DOHH2 (cell line): ENCODE measurements at regions not wholly inside any gene's neighbourhood (a gene's known extent, or its start where the extent isn't known, plus 50 kb on each side); places are given as distances from the start of the nearest gene placed in this dataset.

Experiments
- H3F3A ChIP-seq: fragments of 200-600 bp; sonication (generic), shearing (Covaris generic); 2 replicates; pipeline ENCODE4 v1.6.0; 2016; ENCODE audit warnings: antibody characterized with exemption, mild to moderate bottlenecking; ENCODE audit not compliant: control insufficient read depth, insufficient read depth
- H3K27ac ChIP-seq: fragments of 200-600 bp; sonication (generic); 2 replicates; pipeline ENCODE4 v1.5.1; 2014; ENCODE audit warnings: low read depth, mild to moderate bottlenecking, low read length, moderate library complexity
- H3K27me3 ChIP-seq: fragments of 200-600 bp; sonication (generic); 2 replicates; pipeline ENCODE4 v1.6.1; 2014; ENCODE audit warnings: mild to moderate bottlenecking, low read length, mixed read lengths; ENCODE audit not compliant: control insufficient read depth
- H3K36me3 ChIP-seq: fragments of 200-600 bp; sonication (generic); 2 replicates; pipeline ENCODE4 v1.6.1; 2014; ENCODE audit warnings: mild to moderate bottlenecking, low read length, moderate library complexity, mixed read lengths; ENCODE audit not compliant: control insufficient read depth
- H3K4me1 ChIP-seq: fragments of 200-600 bp; sonication (generic); 2 replicates; pipeline ENCODE4 v1.6.1; 2014; ENCODE audit warnings: mild to moderate bottlenecking, low read length, mixed read lengths; ENCODE audit not compliant: control insufficient read depth
- H3K4me2 ChIP-seq: fragments of 200-600 bp; sonication (generic); 2 replicates; pipeline ENCODE4 v1.6.0; 2014; ENCODE audit warnings: mild to moderate bottlenecking, low read length, moderate library complexity
- H3K4me3 ChIP-seq: fragments of 200-600 bp; sonication (generic); 2 replicates; pipeline ENCODE4 v1.5.1; 2014; ENCODE audit warnings: mild to moderate bottlenecking, low read length, mixed read lengths
- H3K79me2 ChIP-seq: fragments of 200-600 bp; sonication (generic); 2 replicates; pipeline ENCODE4 v1.6.1; 2014; ENCODE audit warnings: mild to moderate bottlenecking, low read length, mixed read lengths; ENCODE audit not compliant: control insufficient read depth
- H3K9me2 ChIP-seq: fragments of 200-600 bp; sonication (generic); replicated peaks from 2 replicates; pipeline ENCODE4 v1.6.1; 2014; ENCODE audit warnings: mild to moderate bottlenecking, low read length, mixed read lengths; ENCODE audit not compliant: control insufficient read depth
- H3K9me3 ChIP-seq: fragments of 200-600 bp; sonication (generic); 2 replicates; pipeline ENCODE4 v1.6.1; 2014; ENCODE audit warnings: antibody characterized with exemption, low read length, mixed read lengths; ENCODE audit not compliant: control insufficient read depth, insufficient read depth
- H4K20me1 ChIP-seq: fragments of 200-600 bp; sonication (generic); 2 replicates; pipeline ENCODE4 v1.6.0; 2014; ENCODE audit warnings: low read depth, mild to moderate bottlenecking, antibody characterized with exemption, low read length, moderate library complexity; ENCODE audit not compliant: control insufficient read depth, insufficient read depth
- EZH2phosphoT487 ChIP-seq: fragments of 200-600 bp; sonication (generic); IDR thresholded peaks from 2 replicates; pipeline ENCODE4 v1.6.1; 2017; ENCODE audit warnings: borderline replicate concordance, mild to moderate bottlenecking, antibody characterized with exemption, low read length, moderate library complexity, mixed read lengths
- TF ChIP-seq, protein P1 (sequence below): fragments of 200-600 bp; sonication (generic); IDR thresholded peaks from one replicate; pipeline ENCODE4 v1.5.1; 2014; ENCODE audit warnings: antibody characterized with exemption, mild to moderate bottlenecking, low read depth, low read length; ENCODE audit not compliant: poor library complexity, severe bottlenecking

DNA sequence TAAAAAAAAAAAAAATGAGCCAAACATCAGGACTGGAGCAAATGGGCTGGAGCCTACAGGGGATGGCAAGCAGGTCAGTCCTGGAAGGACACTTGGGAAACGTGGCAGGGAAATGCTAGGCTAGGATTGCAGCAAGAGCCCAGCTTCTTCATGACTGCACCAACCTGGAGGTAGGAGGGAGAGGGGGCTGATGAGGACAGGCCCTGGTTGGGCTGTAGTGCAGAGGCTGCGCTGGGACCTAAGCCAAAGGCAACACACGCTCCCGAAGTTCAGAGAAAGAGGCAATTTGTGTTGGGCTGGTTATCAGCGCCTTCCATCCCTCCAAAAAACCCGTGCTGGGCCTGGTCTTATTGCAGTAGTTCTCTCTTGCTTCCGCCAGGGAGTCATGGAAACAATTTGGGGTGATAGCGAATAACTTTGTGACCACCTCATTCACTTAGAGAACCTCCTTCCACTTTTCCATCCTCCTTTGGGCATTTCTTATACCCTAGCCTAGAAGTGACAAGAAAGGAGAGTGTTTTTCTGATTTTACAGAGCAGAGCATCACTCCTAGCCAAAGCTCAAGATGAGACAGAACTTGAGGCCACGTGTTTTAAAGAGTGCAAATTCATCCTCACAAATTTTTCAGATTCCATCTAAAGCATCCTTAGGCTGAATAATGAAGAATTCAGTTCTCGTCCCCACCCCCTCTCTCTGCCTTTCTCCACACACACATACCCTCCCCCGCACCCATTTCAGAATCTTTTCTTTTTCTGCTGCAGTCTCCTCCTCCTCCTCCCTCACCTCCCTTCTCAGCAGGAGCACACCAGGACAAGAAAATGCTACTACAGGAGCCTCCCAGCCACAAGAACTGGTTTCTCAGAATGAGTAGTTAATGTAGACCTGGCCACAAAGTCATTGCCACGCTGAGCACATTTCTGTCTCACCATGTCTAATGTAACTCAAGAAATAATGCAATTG lies 61.3 kb upstream of the CALM2 start:
- Histone ChIP-seq H3K4me2 (no peak overlapping the region), H3K9me2 (no peaks in the 10 kb centered on the region), H3K27me3 (peaks cover 49% of the 10 kb centered on the region), H3K4me3 (no peak overlapping the region), H3F3A (no peaks in the 10 kb centered on the region), H3K79me2 (no peaks in the 10 kb centered on the region), H3K36me3 (no peaks in the 10 kb centered on the region), H4K20me1 (no peaks in the 10 kb centered on the region), H3K9me3 (no peaks in the 10 kb centered on the region), H3K4me1 (no peaks in the 10 kb centered on the region), H3K27ac (no peak overlapping the region)
- TF ChIP-seq EZH2phosphoT487 = no peak
- TF ChIP-seq, protein P1, sequence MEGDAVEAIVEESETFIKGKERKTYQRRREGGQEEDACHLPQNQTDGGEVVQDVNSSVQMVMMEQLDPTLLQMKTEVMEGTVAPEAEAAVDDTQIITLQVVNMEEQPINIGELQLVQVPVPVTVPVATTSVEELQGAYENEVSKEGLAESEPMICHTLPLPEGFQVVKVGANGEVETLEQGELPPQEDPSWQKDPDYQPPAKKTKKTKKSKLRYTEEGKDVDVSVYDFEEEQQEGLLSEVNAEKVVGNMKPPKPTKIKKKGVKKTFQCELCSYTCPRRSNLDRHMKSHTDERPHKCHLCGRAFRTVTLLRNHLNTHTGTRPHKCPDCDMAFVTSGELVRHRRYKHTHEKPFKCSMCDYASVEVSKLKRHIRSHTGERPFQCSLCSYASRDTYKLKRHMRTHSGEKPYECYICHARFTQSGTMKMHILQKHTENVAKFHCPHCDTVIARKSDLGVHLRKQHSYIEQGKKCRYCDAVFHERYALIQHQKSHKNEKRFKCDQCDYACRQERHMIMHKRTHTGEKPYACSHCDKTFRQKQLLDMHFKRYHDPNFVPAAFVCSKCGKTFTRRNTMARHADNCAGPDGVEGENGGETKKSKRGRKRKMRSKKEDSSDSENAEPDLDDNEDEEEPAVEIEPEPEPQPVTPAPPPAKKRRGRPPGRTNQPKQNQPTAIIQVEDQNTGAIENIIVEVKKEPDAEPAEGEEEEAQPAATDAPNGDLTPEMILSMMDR = no peak

DNA sequence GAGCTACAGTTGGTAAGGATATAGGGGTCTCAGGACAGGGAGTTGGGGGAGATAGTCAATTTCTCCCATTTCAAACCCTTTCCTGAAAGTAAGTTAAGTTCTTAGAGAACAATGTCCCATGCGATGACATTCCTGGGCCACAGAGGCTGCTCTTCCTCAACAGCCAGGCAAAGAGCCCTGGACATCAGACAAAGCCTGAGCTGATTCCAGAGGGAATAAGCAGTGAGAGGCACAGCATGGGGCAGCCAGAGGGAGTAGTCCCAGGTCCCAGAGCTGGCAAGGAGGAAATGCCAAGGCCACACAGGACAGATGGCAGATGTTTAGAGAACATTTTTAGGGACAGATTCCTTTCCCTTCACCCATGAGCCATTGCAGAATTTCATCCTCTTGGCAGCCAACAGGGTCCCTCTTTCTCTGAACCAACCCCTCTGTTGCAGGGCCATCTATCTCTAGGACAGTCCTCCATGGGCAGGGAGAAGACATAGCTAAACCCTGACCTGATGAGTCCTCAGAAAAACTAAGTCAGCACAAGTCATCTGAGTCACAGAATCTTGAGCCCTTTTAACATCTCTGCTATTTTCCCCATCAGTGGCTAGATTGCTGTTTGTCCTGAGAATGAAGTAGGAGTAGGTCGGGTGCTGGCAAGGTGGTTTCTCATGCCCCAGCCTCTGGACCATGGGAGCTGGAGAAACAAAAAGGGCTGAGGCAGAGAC lies 60.3 kb upstream of the CALM2 start:
- Histone ChIP-seq H3K27me3 (peaks cover 49% of the 10 kb centered on the region), H3K4me2 (no peak overlapping the region), H3K4me3 (no peak overlapping the region), H3K36me3 (no peaks in the 10 kb centered on the region), H3K9me2 (no peaks in the 10 kb centered on the region), H3K9me3 (no peaks in the 10 kb centered on the region), H3K79me2 (no peaks in the 10 kb centered on the region), H3F3A (no peaks in the 10 kb centered on the region), H4K20me1 (no peaks in the 10 kb centered on the region), H3K4me1 (no peaks in the 10 kb centered on the region), H3K27ac (no peak overlapping the region)
- no peak for TF ChIP-seq EZH2phosphoT487
- TF ChIP-seq, protein P1 = no peak

DNA sequence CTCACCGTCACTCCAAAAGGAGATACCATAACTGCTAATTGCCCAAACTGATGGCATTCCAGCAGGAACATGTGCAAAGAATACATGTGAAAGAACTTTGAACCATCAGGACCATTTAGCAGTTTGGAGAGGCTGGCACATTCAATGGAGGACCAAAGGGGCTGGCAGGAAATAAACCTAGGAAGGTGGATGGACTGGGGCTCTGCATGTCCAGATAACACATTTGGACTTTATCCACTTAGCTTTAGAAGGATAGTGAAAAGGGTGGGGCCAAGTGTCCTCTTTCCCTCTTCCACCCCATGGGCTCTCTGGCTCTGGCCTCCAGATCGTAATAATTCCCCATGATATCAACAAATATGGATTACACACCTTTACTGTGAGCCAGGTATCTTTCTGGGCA lies 58.8 kb upstream of the CALM2 start:
- Histone ChIP-seq H3K27ac (no peak overlapping the region), H3K9me3 (no peaks in the 10 kb centered on the region), H3K4me2 (no peak overlapping the region), H3F3A (no peaks in the 10 kb centered on the region), H4K20me1 (no peaks in the 10 kb centered on the region), H3K4me3 (no peak overlapping the region), H3K27me3 (peaks cover 49% of the 10 kb centered on the region), H3K36me3 (no peaks in the 10 kb centered on the region), H3K79me2 (no peaks in the 10 kb centered on the region), H3K4me1 (no peaks in the 10 kb centered on the region), H3K9me2 (no peaks in the 10 kb centered on the region)
- TF ChIP-seq, protein P1 = no peak
- TF ChIP-seq EZH2phosphoT487 = no peak
